Heart right ventricle (tissue), 16 donors: ENCODE measurements at regions not wholly inside any gene's neighbourhood (a gene's known extent, or its start where the extent isn't known, plus 50 kb on each side); places are given as distances from the start of the nearest gene placed in this dataset.

Experiments
- ATAC-seq, 8 donors: fragments of 200-7000 bp; cut with Tn5 transposase; one replicate each; pipeline ENCODE4 v1.9.1; 2020; ENCODE audit warnings: mild to moderate bottlenecking in 8 of 8, moderate library complexity in 8 of 8, moderate number of reproducible peaks in 1 of 8
- DNase-seq, 2 donors: peaks; one replicate each; pipeline ENCODE4 v3.0.0-alpha.2; 2020
- H3K27ac ChIP-seq, 10 donors: fragments of 200-600 bp; sonication (generic) in 2 of 10; one replicate each; pipeline versions ENCODE4 v1.5.0 to v1.8.0; 2020 to 2022; ENCODE audit warnings: mild to moderate bottlenecking in 3 of 10
- H3K27me3 ChIP-seq, 7 donors: fragments of 200-600 bp; one replicate each; pipeline ENCODE4 v1.8.0; 2021 to 2022; ENCODE audit warnings: mild to moderate bottlenecking in 2 of 7
- H3K36me3 ChIP-seq, 9 donors: fragments of 200-600 bp; sonication (generic) in 1 of 9; one replicate each; pipeline versions ENCODE4 v1.5.0 to v1.8.0; 2020 to 2022; ENCODE audit warnings: mild to moderate bottlenecking in 2 of 9
- H3K4me1 ChIP-seq, 9 donors: fragments of 200-600 bp; sonication (generic) in 1 of 9; one replicate each; pipeline versions ENCODE4 v1.5.0 to v1.8.0; 2020 to 2022; ENCODE audit warnings: mild to moderate bottlenecking in 4 of 9
- H3K4me3 ChIP-seq, 10 donors: fragments of 200-600 bp; sonication (generic) in 2 of 10; one replicate each; pipeline versions ENCODE4 v1.5.0 to v1.8.0; 2020 to 2022; ENCODE audit warnings: mild to moderate bottlenecking in 7 of 10, moderate library complexity in 2 of 10
- H3K9me3 ChIP-seq, 11 donors: fragments of 200-600 bp in 10 of 11; sonication (generic) in 2 of 11; one replicate each; pipeline versions ENCODE4 v1.5.0 to v1.8.0; 2013 to 2022; ENCODE audit warnings: mild to moderate bottlenecking in 2 of 11, control low read depth in 1 of 11, moderate library complexity in 1 of 11
- CTCF ChIP-seq, 9 donors: fragments of 200-600 bp; sonication (generic) in 2 of 9; IDR thresholded peaks; one replicate each; pipeline versions ENCODE4 v1.5.0 to v1.8.0; 2021 to 2022; ENCODE audit warnings: antibody characterized with exemption in 9 of 9, mild to moderate bottlenecking in 5 of 9, moderate library complexity in 1 of 9
- WGBS, 2 donors: extraction: QIAGEN DNeasy Blood & Tissue Kit; methylation state at CpG; one replicate each; pipeline ENCODE4 v1.1.7; 2013; ENCODE audit warnings: inconsistent platforms in 1 of 2; 5-methylcytosine and 5-hydroxymethylcytosine counted together
- intact Hi-C, 10 donors: fragments of 100-400 bp; cut with DNase I; formaldehyde crosslinking; loops; one replicate each; pipeline versions ENCODE4 v1.11.1 to v1.14.2; 2022
- donor health status: Arrhythmogenic right ventricular cardiomyopathy.
- donor health status: ischemic (EF 13 %, LVEDD 7.1; RV severe dilation, severe dysfunction).
- donor health status: healthy with polysubstance abuse.
- donor health status: DM: no; HTN: yes; CAD: no.
- donor health status: DM: no; HTN: no; CAD: no.
- donor health status: ischemic (EF 25% LVEDD 6.9; RV normal size, moderate dysfunction).
- donor health status: ischemic (EF 25% LVEDD 5.7; RV mildly dilated, moderate dysfunction).
- donor health status: healthy.
- donor health status: DM: yes; HTN: yes; CAD: no.
- donor health status: Ischemic cardiomyopathy.
- donor health status: ischemic (EF 35%, LVEDD 5.7; RV mildly dilated, moderate dysfunction).
- donor health status: nonischemic (EF 11% LVEDD 7.7; RV severe dilation, severe dysfunction).
- donor health status: DM: yes; HTN: yes; CAD: no.
- donor health status: PGD.
- donor health status: ischemic (EF 29% LVEDD 5.4; RV normal size, mild dysfunction).
- donor health status: nonischemic (EF 23%, LVEDD 6.1; RV moderate dilation, normal function).

DNA sequence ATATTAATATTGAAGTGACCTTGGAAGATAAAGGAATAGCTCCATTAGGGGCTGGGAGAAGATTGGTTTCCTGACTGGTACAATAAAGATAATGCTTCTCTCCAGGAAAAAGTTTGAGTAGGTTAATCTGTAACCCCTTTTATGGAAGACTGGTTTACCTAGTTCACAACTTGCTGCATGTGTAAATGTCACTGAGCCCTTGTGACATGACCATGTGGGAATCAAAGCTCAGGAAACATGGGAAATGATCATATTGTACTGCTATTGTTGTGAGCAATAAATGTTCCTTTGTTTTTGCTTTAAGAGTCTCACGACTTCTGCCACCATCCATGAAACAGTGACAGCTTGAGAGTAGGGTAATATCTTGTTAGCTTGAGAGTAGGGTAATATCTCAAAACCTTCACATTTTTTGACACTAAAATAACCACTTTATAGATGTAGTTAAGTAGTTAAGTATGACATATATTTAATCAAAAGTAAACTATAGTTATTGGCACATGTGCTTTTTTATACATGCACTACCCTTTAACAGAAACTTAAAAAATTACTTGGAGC, 1338.6 kb downstream of the FSCB start:
- Histone ChIP-seq H3K4me3 (no peak overlapping the region), H3K27me3 (no peaks in the 10 kb centered on the region), H3K27ac (no peak overlapping the region), H3K9me3 (peaks cover 0 to under 1% (median 0%) of the 10 kb centered on the region in 11 donors), H3K36me3 (no peaks in the 10 kb centered on the region), H3K4me1 (no peaks in the 10 kb centered on the region)
- no peak for DNase-seq
- intact Hi-C loops = no loop called here
- WGBS, 2 donors = 72 to 74% methylated on average over 1 of the region's 1 CpG
- ATAC-seq = no peak
- no peak for TF ChIP-seq CTCF (IDR thresholded peaks at IDR 0.05)

DNA sequence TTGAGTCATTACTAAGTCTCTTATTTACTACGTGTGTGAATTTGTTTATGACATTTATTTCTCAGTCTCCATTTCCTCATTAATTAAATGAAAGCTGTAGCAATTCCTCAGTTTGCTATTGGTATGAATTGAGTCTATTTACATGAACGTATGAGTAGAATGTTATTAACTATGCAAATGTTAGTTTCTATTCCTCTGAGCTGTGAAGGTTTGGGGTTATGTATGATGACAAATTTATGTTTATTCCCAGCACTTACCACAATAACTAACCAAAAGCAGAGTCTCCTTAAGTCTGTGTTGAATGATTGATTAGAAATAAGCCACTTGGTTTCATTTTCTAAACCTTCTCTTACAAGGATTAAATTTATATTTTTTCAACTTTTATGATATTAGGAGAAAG, 1340.9 kb downstream of the FSCB start:
- intact Hi-C loops = no loop called here
- DNase-seq = no peak
- no peaks in the 10 kb centered on the region for H3K4me1 ChIP-seq
- no peak for TF ChIP-seq CTCF (IDR thresholded peaks at IDR 0.05)
- no peak for ATAC-seq
- H3K4me3 ChIP-seq = no peak overlapping the region
- WGBS, 2 donors = 76 to 84% methylated on average over 2 of the region's 2 CpGs
- H3K27ac ChIP-seq = no peak overlapping the region
- no peaks in the 10 kb centered on the region for H3K27me3 ChIP-seq
- no peaks in the 10 kb centered on the region for H3K9me3 ChIP-seq
- no peaks in the 10 kb centered on the region for H3K36me3 ChIP-seq

GRCh38 chr14:43165651-43166050, 1341.4 kb downstream of the FSCB start:
- WGBS, 2 donors = 73 to 82% methylated on average over 2 of the region's 2 CpGs
- Histone ChIP-seq H3K27me3 (no peaks in the 10 kb centered on the region), H3K4me1 (no peaks in the 10 kb centered on the region), H3K9me3 (no peaks in the 10 kb centered on the region), H3K4me3 (no peak overlapping the region), H3K36me3 (no peaks in the 10 kb centered on the region), H3K27ac (no peak overlapping the region)
- no peak for TF ChIP-seq CTCF (IDR thresholded peaks at IDR 0.05)
- intact Hi-C loops = no loop called here
- ATAC-seq (no peak), DNase-seq (no peak)

- ATAC-seq (no peak), DNase-seq (no peak)
- no peak for TF ChIP-seq CTCF (IDR thresholded peaks at IDR 0.05)
- intact Hi-C loops = no loop called here
- Histone ChIP-seq H3K4me3 (no peak overlapping the region), H3K36me3 (no peaks in the 10 kb centered on the region), H3K27ac (no peak overlapping the region), H3K4me1 (no peaks in the 10 kb centered on the region), H3K27me3 (no peaks in the 10 kb centered on the region), H3K9me3 (no peaks in the 10 kb centered on the region)
- WGBS, 2 donors = 76 to 78% methylated on average over 3 of the region's 3 CpGs
Measured at GRCh38 chr14:43161477-43161876, 1345.6 kb downstream of the FSCB start.
